ENCODE measurements at regions not wholly inside any gene's neighbourhood (a gene's known extent, or its start where the extent isn't known, plus 50 kb on each side); places are given as distances from the start of the nearest gene placed in this dataset.
A peak's percentile ranks its signal among the peaks of the same experiment; 100 is the strongest.

DNA sequence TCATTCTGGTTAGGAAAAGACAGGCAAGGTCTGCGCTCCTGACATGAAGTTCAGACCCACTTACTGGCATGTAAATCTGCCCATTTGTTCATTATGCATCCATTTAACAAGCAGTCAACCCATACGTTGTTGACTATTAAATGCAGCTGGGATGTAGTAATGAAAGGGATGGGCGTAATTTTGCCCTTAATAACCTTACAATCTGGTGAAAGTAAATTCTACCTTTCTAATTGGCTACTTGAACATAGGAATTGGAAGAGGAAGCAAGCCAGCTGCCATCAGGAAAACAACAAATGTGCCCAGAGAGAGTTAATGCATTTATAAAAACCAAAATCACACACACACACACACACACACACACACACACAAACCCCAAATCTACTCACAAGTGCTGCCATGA lies 170.2 kb upstream of the PITRM1 start:
- H3K27ac ChIP-seq, result no peak overlapping the region
- H3K9me3 ChIP-seq (replicated peaks in 1 of 11), result no peaks in the 10 kb centered on the region; a peak in 1 of 22 replicates
- no peak overlapping the region for H3K4me3 ChIP-seq
- TF ChIP-seq Cebpa-rat (IDR thresholded peaks at IDR 0.05), result no peak
- no peaks in the 10 kb centered on the region for H3K36me3 ChIP-seq
- H4K20me1 ChIP-seq, result no peaks in the 10 kb centered on the region
- H3K27me3 ChIP-seq, result no peaks in the 10 kb centered on the region
- peaks cover 0 to 11% (median 0%) of the 10 kb centered on the region in 10 experiments; a peak in 7 of 20 replicates for H3K4me1 ChIP-seq
- H3K9ac ChIP-seq, result no peak overlapping the region
- no peak overlapping the region for H3K4me2 ChIP-seq

- Histone ChIP-seq H3K4me2 (peak overlapping the region in 1 of 11 experiments; percentile 55; a peak in 3 of 22 replicates), H3K9ac (no peak overlapping the region), H3K4me3 (no peak overlapping the region), H3K27ac (no peak overlapping the region), H3K27me3 (no peaks in the 10 kb centered on the region), H3K36me3 (no peaks in the 10 kb centered on the region), H3K9me3 (replicated peaks in 1 of 11) (no peaks in the 10 kb centered on the region; a peak in 1 of 22 replicates), H3K4me1 (peaks cover 0 to 13% (median 0%) of the 10 kb centered on the region in 10 experiments; a peak in 7 of 20 replicates), H4K20me1 (no peaks in the 10 kb centered on the region)
- no peak for TF ChIP-seq Cebpa-rat (IDR thresholded peaks at IDR 0.05)
Measured at GRCh38 chr10:3340127-3340730, 167.6 kb upstream of the PITRM1 start.

- H3K9ac ChIP-seq, result no peak overlapping the region
- H3K27me3 ChIP-seq, result no peaks in the 10 kb centered on the region
- no peak for TF ChIP-seq Cebpa-rat (IDR thresholded peaks at IDR 0.05)
- 0 out of 22 replicates have a peak overlapping the region, but pooled peaks of 1 of the 11 experiments have one; percentile 4 for H3K27ac ChIP-seq
- no peaks in the 10 kb centered on the region for H4K20me1 ChIP-seq
- H3K36me3 ChIP-seq, result no peaks in the 10 kb centered on the region
- H3K4me3 ChIP-seq, result no peak overlapping the region
- H3K4me2 ChIP-seq, result peak overlapping the region in 4 of 11 experiments; percentile 9 to 55 (median 32); a peak in 5 of 22 replicates
- H3K4me1 ChIP-seq, result peaks cover 0 to 13% (median 0%) of the 10 kb centered on the region in 10 experiments; a peak in 7 of 20 replicates
- no peaks in the 10 kb centered on the region for H3K9me3 ChIP-seq (replicated peaks in 1 of 11)
Measured at GRCh38 chr10:3339531-3339950, 167.0 kb upstream of the PITRM1 start.

DNA sequence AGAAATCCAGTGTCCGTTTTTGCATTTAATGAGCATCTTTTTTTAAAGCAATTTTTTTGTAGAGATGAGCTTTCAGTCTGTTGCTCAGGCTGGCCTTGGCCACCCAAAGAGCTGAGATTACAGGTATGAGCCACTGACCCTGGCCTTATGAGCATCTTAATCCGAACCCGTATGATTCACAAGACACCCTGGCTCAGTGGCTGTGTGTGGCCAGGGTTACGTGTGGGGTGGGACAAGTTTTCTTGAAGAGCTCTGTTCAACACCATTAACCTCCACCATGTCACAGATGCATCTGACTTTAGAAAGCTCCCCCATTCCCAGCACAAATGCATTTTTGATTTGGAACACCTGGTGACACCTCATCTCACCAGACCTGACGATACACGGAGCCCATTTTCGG lies 166.5 kb upstream of the PITRM1 start:
- Histone ChIP-seq H3K4me1 (peaks cover 0 to 13% (median 0%) of the 10 kb centered on the region in 10 experiments; a peak in 7 of 20 replicates), H3K9me3 (replicated peaks in 1 of 11) (no peaks in the 10 kb centered on the region), H3K36me3 (no peaks in the 10 kb centered on the region), H3K27ac (0 out of 22 replicates have a peak overlapping the region, but pooled peaks of 1 of the 11 experiments have one; percentile 4), H3K9ac (no peak overlapping the region), H4K20me1 (no peaks in the 10 kb centered on the region), H3K27me3 (no peaks in the 10 kb centered on the region), H3K4me3 (no peak overlapping the region), H3K4me2 (peak overlapping the region in 3 of 11 experiments; percentile 9 to 55 (median 55); a peak in 5 of 22 replicates)
- TF ChIP-seq Cebpa-rat (IDR thresholded peaks at IDR 0.05), result no peak

DNA sequence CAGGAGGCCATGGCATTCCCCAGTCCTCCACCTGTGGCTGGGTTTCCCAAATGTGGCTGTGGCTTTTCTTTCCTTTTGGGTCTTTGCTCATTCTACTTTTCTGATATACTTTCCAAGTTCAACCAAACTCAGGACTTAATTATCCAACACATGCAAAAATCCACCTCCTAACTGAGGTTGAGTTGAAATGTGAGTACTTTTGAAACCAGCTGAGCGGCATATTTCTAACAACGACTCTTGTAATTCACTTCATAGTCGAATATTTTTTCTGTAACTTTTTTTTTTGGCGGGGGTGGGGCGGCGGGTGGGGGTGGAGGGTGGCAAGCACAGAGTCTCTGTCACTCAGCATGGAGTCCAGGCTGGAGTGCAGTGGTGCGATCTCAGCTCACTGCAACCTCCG lies 165.2 kb upstream of the PITRM1 start:
- no peak overlapping the region for H3K4me2 ChIP-seq
- no peaks in the 10 kb centered on the region for H4K20me1 ChIP-seq
- TF ChIP-seq Cebpa-rat (IDR thresholded peaks at IDR 0.05), result no peak
- no peaks in the 10 kb centered on the region for H3K9me3 ChIP-seq (replicated peaks in 1 of 11)
- H3K27me3 ChIP-seq, result no peaks in the 10 kb centered on the region
- no peak overlapping the region for H3K9ac ChIP-seq
- H3K4me1 ChIP-seq, result peaks cover 0 to 19% (median under 1%) of the 10 kb centered on the region in 10 experiments; a peak in 8 of 20 replicates
- no peak overlapping the region for H3K27ac ChIP-seq
- no peaks in the 10 kb centered on the region for H3K36me3 ChIP-seq
- H3K4me3 ChIP-seq, result no peak overlapping the region

- Histone ChIP-seq H3K27me3 (no peaks in the 10 kb centered on the region), H4K20me1 (no peaks in the 10 kb centered on the region), H3K9me3 (replicated peaks in 1 of 11) (peaks cover 0 to 6% (median 0%) of the 10 kb centered on the region in 11 experiments; a peak in 2 of 22 replicates), H3K4me3 (no peak overlapping the region), H3K27ac (no peak overlapping the region), H3K36me3 (no peaks in the 10 kb centered on the region), H3K4me1 (peaks cover 0 to 26% (median 6%) of the 10 kb centered on the region in 10 experiments; a peak in 10 of 20 replicates), H3K4me2 (no peak overlapping the region), H3K9ac (no peak overlapping the region)
- no peak for TF ChIP-seq Cebpa-rat (IDR thresholded peaks at IDR 0.05)
Measured at GRCh38 chr10:3336673-3337293, 164.2 kb upstream of the PITRM1 start.

GRCh38 chr10:3333426-3333825 lies 160.8 kb upstream of the PITRM1 start:
- Histone ChIP-seq H4K20me1 (no peaks in the 10 kb centered on the region), H3K27ac (no peak overlapping the region; a peak in 1 of 22 replicates), H3K27me3 (no peaks in the 10 kb centered on the region), H3K9me3 (replicated peaks in 1 of 11) (peaks cover 0 to 7% (median 0%) of the 10 kb centered on the region in 11 experiments; a peak in 2 of 22 replicates), H3K4me2 (no peak overlapping the region), H3K36me3 (no peaks in the 10 kb centered on the region), H3K9ac (no peak overlapping the region), H3K4me1 (peaks cover 0 to 43% (median 10%) of the 10 kb centered on the region in 10 experiments; a peak in 11 of 20 replicates), H3K4me3 (no peak overlapping the region)
- TF ChIP-seq Cebpa-rat (IDR thresholded peaks at IDR 0.05), result no peak

- TF ChIP-seq Cebpa-rat (IDR thresholded peaks at IDR 0.05), result no peak
- Histone ChIP-seq H3K27ac (peak overlapping the region in 3 of 11 experiments; percentile 63 to 77 (median 71); a peak in 3 of 22 replicates), H4K20me1 (no peaks in the 10 kb centered on the region), H3K4me3 (no peak overlapping the region), H3K4me2 (peak overlapping the region in 4 of 11 experiments; percentile 40 to 82 (median 76); a peak in 7 of 22 replicates), H3K4me1 (peaks cover 0 to 48% (median 10%) of the 10 kb centered on the region in 10 experiments; a peak in 11 of 20 replicates), H3K27me3 (no peaks in the 10 kb centered on the region), H3K9me3 (replicated peaks in 1 of 11) (peaks cover 0 to 7% (median 0%) of the 10 kb centered on the region in 11 experiments; a peak in 2 of 22 replicates), H3K36me3 (no peaks in the 10 kb centered on the region), H3K9ac (no peak overlapping the region)
Measured at GRCh38 chr10:3331690-3332230, 159.2 kb upstream of the PITRM1 start.

- H3K4me1 ChIP-seq, result peaks cover 0 to 53% (median 10%) of the 10 kb centered on the region in 10 experiments; a peak in 11 of 20 replicates
- peak overlapping the region in 1 of 11 experiments; percentile 52; a peak in 2 of 22 replicates for H3K9ac ChIP-seq
- peak overlapping the region in 5 of 11 experiments; percentile 40 to 82 (median 75); a peak in 10 of 22 replicates for H3K4me2 ChIP-seq
- peaks cover 0 to 7% (median 0%) of the 10 kb centered on the region in 11 experiments; a peak in 2 of 22 replicates for H3K9me3 ChIP-seq (replicated peaks in 1 of 11)
- H3K4me3 ChIP-seq, result no peak overlapping the region
- H4K20me1 ChIP-seq, result no peaks in the 10 kb centered on the region
- TF ChIP-seq Cebpa-rat (IDR thresholded peaks at IDR 0.05), result no peak
- H3K27ac ChIP-seq, result peak overlapping the region in 4 of 11 experiments; percentile 38 to 77 (median 67); a peak in 7 of 22 replicates
- no peaks in the 10 kb centered on the region for H3K27me3 ChIP-seq
- no peaks in the 10 kb centered on the region for H3K36me3 ChIP-seq
Measured at GRCh38 chr10:3331187-3331586, 158.6 kb upstream of the PITRM1 start.
